GM23338 (cell line): ENCODE measurements at regions not wholly inside any gene's neighbourhood (a gene's known extent, or its start where the extent isn't known, plus 50 kb on each side); places are given as distances from the start of the nearest gene placed in this dataset.

Source experiments
- CREB1 ChIP-seq: fragments of 250-450 bp; sonication (Bioruptor Pico); IDR thresholded peaks from 2 replicates; pipeline ENCODE4 v1.5.0; 2020; ENCODE audit warnings: low read depth, mild to moderate bottlenecking, moderate library complexity
- CTCF ChIP-seq, 2 experiments: fragments of 200-600 bp in 1 of 2; sonication (generic) in 1 of 2; conservative IDR thresholded peaks; 2 replicates each; pipeline versions ENCODE4 v1.5.1 to v1.6.1; 2016 to 2017; ENCODE audit warnings: antibody characterized with exemption in 2 of 2, low read depth in 2 of 2, mild to moderate bottlenecking in 2 of 2, moderate library complexity in 1 of 2
- ETS1 ChIP-seq: IDR thresholded peaks from 2 replicates; pipeline ENCODE4 v1.6.1; 2016; ENCODE audit warnings: antibody characterized with exemption
- EZH2 ChIP-seq: fragments of 200-600 bp; sonication (generic); IDR thresholded peaks from one replicate; pipeline ENCODE4 v1.8.0; 2017; ENCODE audit warnings: antibody characterized with exemption, mild to moderate bottlenecking, low read depth; ENCODE audit not compliant: unreplicated experiment
- EZH2phosphoT487 ChIP-seq: fragments of 200-600 bp; sonication (generic); IDR thresholded peaks from one replicate; pipeline ENCODE4 v1.8.1; 2018; ENCODE audit warnings: antibody characterized with exemption; ENCODE audit not compliant: unreplicated experiment
- JUNB ChIP-seq: IDR thresholded peaks from one replicate; pipeline ENCODE4 v1.6.1; 2016; ENCODE audit warnings: antibody characterized with exemption; ENCODE audit not compliant: unreplicated experiment
- NANOG ChIP-seq: IDR thresholded peaks from 2 replicates; pipeline ENCODE4 v1.6.1; 2016; ENCODE audit warnings: antibody characterized with exemption, borderline replicate concordance
- POLR2AphosphoS5 ChIP-seq: IDR thresholded peaks from 2 replicates; pipeline ENCODE4 v1.6.1; 2016; ENCODE audit warnings: antibody characterized with exemption, low read depth
- REST ChIP-seq: IDR thresholded peaks from one replicate; pipeline ENCODE4 v1.6.1; 2018; ENCODE audit warnings: antibody characterized with exemption; ENCODE audit not compliant: unreplicated experiment
- STAT1 ChIP-seq: IDR thresholded peaks from one replicate; pipeline ENCODE4 v1.6.1; 2016; ENCODE audit warnings: antibody characterized with exemption; ENCODE audit not compliant: unreplicated experiment
- ZNF114 ChIP-seq: fragments of 250-450 bp; sonication (Bioruptor Pico); IDR thresholded peaks from 2 replicates; pipeline ENCODE4 v1.5.0; 2020; ENCODE audit warnings: mild to moderate bottlenecking, moderate library complexity

- no peak for TF ChIP-seq ETS1
- no peak for TF ChIP-seq CTCF (conservative IDR thresholded peaks at IDR 0.05; ENCODE audit: low read depth in 2 of 2)
- no peak for TF ChIP-seq REST
- TF ChIP-seq EZH2phosphoT487 = no peak
- no peak for TF ChIP-seq EZH2
- TF ChIP-seq CREB1 (CRISPR knock-in tag) = no peak
- TF ChIP-seq POLR2AphosphoS5 = no peak
- no peak for TF ChIP-seq JUNB
- no peak for TF ChIP-seq ZNF114
- TF ChIP-seq NANOG = no peak
- TF ChIP-seq STAT1 = no peak
Observed at GRCh38 chr11:134516529-134516928, 104.5 kb upstream of the B3GAT1 start.
